ENCODE measurements at regions not wholly inside any gene's neighbourhood (a gene's known extent, or its start where the extent isn't known, plus 50 kb on each side); places are given as distances from the start of the nearest gene placed in this dataset.

DNA sequence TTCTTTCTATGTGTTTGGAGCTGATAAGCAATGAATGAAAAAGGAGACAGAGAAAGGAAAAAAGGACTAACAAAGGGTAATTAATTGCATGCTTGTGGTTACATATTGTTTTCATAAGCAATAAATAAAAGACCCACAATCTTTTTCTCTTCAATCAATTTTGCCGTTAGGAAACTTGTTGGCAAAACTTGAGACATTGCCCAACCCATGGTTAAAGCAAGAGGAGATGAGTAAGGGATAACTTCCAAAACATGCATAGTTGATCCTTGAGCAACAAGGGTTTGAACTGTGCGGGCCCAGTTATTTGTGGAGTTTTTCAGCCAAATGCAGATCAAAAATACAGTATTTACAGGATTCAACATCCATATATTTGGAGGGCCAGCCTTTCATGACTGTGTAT, 572.4 kb downstream of the AMY1C start:
- TF ChIP-seq, protein P1, sequence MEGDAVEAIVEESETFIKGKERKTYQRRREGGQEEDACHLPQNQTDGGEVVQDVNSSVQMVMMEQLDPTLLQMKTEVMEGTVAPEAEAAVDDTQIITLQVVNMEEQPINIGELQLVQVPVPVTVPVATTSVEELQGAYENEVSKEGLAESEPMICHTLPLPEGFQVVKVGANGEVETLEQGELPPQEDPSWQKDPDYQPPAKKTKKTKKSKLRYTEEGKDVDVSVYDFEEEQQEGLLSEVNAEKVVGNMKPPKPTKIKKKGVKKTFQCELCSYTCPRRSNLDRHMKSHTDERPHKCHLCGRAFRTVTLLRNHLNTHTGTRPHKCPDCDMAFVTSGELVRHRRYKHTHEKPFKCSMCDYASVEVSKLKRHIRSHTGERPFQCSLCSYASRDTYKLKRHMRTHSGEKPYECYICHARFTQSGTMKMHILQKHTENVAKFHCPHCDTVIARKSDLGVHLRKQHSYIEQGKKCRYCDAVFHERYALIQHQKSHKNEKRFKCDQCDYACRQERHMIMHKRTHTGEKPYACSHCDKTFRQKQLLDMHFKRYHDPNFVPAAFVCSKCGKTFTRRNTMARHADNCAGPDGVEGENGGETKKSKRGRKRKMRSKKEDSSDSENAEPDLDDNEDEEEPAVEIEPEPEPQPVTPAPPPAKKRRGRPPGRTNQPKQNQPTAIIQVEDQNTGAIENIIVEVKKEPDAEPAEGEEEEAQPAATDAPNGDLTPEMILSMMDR (IDR thresholded peaks at IDR 0.05; ENCODE audit: low read depth, low read length, missing input control) = no peak
- TF ChIP-seq HNF4A (conservative IDR thresholded peaks at IDR 0.05) (no peak), EGR1 (IDR thresholded peaks at IDR 0.05; ENCODE audit: low read depth in 2 of 2) (no peak), SP1 (IDR thresholded peaks at IDR 0.05) (no peak), YY1 (IDR thresholded peaks at IDR 0.05) (no peak), JUND (IDR thresholded peaks at IDR 0.05) (no peak), TAF1 (conservative IDR thresholded peaks at IDR 0.05) (no peak), RXRA (IDR thresholded peaks at IDR 0.05) (no peak), HNF4G (IDR thresholded peaks at IDR 0.05) (no peak)
- TF ChIP-seq, protein P2, sequence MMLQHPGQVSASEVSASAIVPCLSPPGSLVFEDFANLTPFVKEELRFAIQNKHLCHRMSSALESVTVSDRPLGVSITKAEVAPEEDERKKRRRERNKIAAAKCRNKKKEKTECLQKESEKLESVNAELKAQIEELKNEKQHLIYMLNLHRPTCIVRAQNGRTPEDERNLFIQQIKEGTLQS (IDR thresholded peaks at IDR 0.05) = no peak
- TF ChIP-seq, protein P3, sequence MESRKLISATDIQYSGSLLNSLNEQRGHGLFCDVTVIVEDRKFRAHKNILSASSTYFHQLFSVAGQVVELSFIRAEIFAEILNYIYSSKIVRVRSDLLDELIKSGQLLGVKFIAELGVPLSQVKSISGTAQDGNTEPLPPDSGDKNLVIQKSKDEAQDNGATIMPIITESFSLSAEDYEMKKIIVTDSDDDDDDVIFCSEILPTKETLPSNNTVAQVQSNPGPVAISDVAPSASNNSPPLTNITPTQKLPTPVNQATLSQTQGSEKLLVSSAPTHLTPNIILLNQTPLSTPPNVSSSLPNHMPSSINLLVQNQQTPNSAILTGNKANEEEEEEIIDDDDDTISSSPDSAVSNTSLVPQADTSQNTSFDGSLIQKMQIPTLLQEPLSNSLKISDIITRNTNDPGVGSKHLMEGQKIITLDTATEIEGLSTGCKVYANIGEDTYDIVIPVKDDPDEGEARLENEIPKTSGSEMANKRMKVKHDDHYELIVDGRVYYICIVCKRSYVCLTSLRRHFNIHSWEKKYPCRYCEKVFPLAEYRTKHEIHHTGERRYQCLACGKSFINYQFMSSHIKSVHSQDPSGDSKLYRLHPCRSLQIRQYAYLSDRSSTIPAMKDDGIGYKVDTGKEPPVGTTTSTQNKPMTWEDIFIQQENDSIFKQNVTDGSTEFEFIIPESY (IDR thresholded peaks at IDR 0.05) = no peak
- TF ChIP-seq, protein P4, sequence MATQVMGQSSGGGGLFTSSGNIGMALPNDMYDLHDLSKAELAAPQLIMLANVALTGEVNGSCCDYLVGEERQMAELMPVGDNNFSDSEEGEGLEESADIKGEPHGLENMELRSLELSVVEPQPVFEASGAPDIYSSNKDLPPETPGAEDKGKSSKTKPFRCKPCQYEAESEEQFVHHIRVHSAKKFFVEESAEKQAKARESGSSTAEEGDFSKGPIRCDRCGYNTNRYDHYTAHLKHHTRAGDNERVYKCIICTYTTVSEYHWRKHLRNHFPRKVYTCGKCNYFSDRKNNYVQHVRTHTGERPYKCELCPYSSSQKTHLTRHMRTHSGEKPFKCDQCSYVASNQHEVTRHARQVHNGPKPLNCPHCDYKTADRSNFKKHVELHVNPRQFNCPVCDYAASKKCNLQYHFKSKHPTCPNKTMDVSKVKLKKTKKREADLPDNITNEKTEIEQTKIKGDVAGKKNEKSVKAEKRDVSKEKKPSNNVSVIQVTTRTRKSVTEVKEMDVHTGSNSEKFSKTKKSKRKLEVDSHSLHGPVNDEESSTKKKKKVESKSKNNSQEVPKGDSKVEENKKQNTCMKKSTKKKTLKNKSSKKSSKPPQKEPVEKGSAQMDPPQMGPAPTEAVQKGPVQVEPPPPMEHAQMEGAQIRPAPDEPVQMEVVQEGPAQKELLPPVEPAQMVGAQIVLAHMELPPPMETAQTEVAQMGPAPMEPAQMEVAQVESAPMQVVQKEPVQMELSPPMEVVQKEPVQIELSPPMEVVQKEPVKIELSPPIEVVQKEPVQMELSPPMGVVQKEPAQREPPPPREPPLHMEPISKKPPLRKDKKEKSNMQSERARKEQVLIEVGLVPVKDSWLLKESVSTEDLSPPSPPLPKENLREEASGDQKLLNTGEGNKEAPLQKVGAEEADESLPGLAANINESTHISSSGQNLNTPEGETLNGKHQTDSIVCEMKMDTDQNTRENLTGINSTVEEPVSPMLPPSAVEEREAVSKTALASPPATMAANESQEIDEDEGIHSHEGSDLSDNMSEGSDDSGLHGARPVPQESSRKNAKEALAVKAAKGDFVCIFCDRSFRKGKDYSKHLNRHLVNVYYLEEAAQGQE (IDR thresholded peaks at IDR 0.05) = no peak

Data from liver (tissue), 3 donors.